NT2/D1 (cell line): ENCODE measurements at regions not wholly inside any gene's neighbourhood (a gene's known extent, or its start where the extent isn't known, plus 50 kb on each side); places are given as distances from the start of the nearest gene placed in this dataset.

ENCODE experiments used
- DNase-seq: peaks from one replicate; pipeline ENCODE4 v3.0.0-alpha.2; 2011; ENCODE audit warnings: low read depth, low spot score
- H3K27me3 ChIP-seq: 2 replicates; pipeline ENCODE4 v1.6.0; 2011; ENCODE audit warnings: mild to moderate bottlenecking; ENCODE audit not compliant: insufficient read length, insufficient read depth
- H3K36me3 ChIP-seq: 2 replicates; pipeline ENCODE4 v1.6.1; 2011; ENCODE audit warnings: mild to moderate bottlenecking, low read length, mixed read lengths; ENCODE audit not compliant: insufficient read depth, insufficient read length
- H3K4me1 ChIP-seq: 2 replicates; pipeline ENCODE4 v1.5.1; 2011; ENCODE audit not compliant: insufficient read depth, insufficient read length
- H3K4me3 ChIP-seq: 2 replicates; pipeline ENCODE4 v1.5.1; 2011; ENCODE audit warnings: low read depth; ENCODE audit not compliant: insufficient read length
- H3K9ac ChIP-seq: 2 replicates; pipeline ENCODE4 v1.6.0; 2011; ENCODE audit warnings: low read depth; ENCODE audit not compliant: insufficient read length
- H3K9me3 ChIP-seq: 2 replicates; pipeline ENCODE4 v1.5.1; 2011; ENCODE audit warnings: mild to moderate bottlenecking, low read length; ENCODE audit not compliant: insufficient read depth
- SUZ12 ChIP-seq: IDR thresholded peaks from 2 replicates; pipeline ENCODE4 v1.6.1; 2011; ENCODE audit not compliant: insufficient read length, insufficient read depth; ENCODE audit errors: extremely low read depth
- YY1 ChIP-seq: IDR thresholded peaks from 2 replicates; pipeline ENCODE4 v1.6.1; 2011; ENCODE audit not compliant: insufficient read length, insufficient read depth
- ZNF274 ChIP-seq: IDR thresholded peaks from 2 replicates; pipeline ENCODE4 v1.6.1; 2011; ENCODE audit warnings: mild to moderate bottlenecking, low read depth, low read length

DNA sequence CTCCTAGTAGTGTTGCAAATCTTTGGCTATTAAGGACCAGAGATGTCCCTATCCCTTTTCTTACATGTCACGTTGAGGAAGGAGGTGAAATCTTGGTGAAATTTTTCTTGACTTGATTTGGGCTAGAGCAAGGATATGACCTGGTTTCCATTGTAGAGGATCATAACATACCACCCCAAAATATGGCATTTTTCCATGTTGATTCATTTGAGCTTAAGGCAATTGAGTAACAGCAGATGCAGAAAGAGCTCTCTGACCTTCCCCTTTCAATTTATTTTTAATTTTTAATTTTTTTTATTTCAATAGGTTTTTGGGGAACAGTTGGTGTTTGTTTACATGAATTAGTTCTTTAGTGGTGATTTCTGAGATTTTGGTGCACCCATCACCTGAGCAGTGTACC, 61.2 kb upstream of the MAP1B start:
- TF ChIP-seq YY1: no peak
- TF ChIP-seq ZNF274: no peak
- no peak for TF ChIP-seq SUZ12
- no peak for DNase-seq
- H3K4me1 ChIP-seq: no peaks in the 10 kb centered on the region
- H3K9me3 ChIP-seq: no peaks in the 10 kb centered on the region
- no peak overlapping the region for H3K9ac ChIP-seq
- H3K27me3 ChIP-seq: no peaks in the 10 kb centered on the region
- no peaks in the 10 kb centered on the region for H3K36me3 ChIP-seq
- H3K4me3 ChIP-seq: no peak overlapping the region

DNA sequence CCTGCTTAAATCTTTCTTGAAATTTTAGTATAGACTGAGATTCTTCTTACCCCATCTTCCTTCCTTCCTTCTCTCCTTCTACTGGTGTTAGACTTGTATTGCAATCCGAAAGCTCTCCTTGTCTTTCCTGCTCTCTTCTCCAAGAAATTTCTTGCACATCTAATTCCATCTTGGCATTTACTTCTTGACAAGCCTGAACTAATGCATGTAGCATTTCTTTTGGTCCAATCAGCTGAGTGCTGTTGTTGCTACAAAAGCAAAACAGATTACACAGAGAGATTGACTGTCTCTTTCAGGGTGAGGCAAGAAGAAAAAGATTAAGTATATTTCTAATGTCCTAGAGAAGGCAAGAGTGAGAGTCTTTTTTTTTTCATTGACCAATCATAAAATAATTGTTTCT, 51.6 kb upstream of the MAP1B start:
- Histone ChIP-seq H3K27me3 (no peaks in the 10 kb centered on the region), H3K4me1 (no peaks in the 10 kb centered on the region), H3K4me3 (no peak overlapping the region), H3K9ac (no peak overlapping the region), H3K9me3 (no peaks in the 10 kb centered on the region), H3K36me3 (no peaks in the 10 kb centered on the region)
- no peak for DNase-seq
- no peak for TF ChIP-seq YY1
- no peak for TF ChIP-seq SUZ12
- TF ChIP-seq ZNF274: no peak
